ENCODE measurements at regions not wholly inside any gene's neighbourhood (a gene's known extent, or its start where the extent isn't known, plus 50 kb on each side); places are given as distances from the start of the nearest gene placed in this dataset.

DNA sequence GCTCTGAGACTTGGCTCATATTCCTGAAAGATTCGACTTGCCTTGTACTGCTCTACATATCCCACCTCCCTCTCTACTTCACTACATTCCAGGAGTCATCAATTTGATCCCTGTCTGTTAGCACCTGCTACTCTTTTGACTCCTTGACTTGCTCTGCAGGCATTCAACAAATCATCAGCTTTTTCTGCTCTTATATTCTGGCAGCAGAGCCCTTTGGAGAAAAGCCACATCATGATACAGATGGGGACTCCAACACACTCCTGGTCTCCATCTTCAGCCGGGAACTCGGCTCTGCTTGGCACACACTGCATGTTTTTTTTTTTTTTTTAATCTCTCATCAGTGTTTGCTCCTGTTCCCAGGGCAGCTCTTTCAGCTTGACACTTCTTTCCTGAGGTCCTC, 293.2 kb upstream of the LCORL start:
- in situ Hi-C loops (cut with HindIII; ENCODE audit: low pct_unique_long_range_greater_than_20kb, low sequenced_read_pairs) = no loop called here
- no peak for DNase-seq (ENCODE audit: low read depth in 1 of 2, low spot score in 1 of 2)
- no peak for TF ChIP-seq JUND (IDR thresholded peaks at IDR 0.05; ENCODE audit: low read depth)

DNA sequence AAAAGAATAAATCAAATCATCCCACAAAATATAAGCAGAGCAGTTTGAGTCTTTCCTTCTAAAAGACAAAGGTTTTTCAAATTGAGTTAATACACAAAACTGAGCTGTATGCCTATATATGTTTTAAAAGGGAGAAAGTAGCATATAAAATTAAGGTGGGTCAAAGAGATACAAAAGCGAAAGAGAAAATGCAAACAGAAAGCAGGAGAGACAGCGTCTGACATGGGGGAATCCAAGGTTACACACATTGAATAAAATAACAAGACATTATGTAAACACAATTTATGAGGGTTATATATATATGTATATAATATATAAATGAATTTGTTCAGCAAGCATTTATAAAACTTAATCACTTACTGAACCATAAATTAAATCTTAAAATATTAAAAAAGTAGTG, 276.1 kb upstream of the LCORL start:
- in situ Hi-C loops (cut with HindIII; ENCODE audit: low pct_unique_long_range_greater_than_20kb, low sequenced_read_pairs) = no loop called here
- DNase-seq (ENCODE audit: low read depth in 1 of 2, low spot score in 1 of 2) = no peak
- no peak for TF ChIP-seq JUND (IDR thresholded peaks at IDR 0.05; ENCODE audit: low read depth)

DNA sequence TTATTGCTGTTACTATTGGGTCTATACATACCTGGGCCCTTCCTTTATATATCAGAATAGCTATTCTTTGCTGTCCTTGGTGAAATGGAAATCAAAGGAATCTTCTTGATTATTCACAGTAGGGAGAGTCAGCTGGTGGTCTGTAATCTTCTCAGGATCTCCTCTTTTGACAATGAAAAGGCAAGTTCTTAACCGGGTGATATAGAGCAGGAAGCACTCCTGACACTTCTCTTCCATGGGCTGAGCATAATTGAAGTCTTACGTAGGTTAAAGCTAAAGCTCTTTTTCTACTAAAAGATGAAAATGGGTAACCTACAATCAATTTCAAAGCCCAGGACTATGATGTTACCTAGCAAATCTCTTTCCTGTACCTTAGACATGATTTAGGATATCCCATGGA, 274.9 kb upstream of the LCORL start:
- in situ Hi-C loops (cut with HindIII; ENCODE audit: low pct_unique_long_range_greater_than_20kb, low sequenced_read_pairs) = no loop called here
- DNase-seq (ENCODE audit: low read depth in 1 of 2, low spot score in 1 of 2) = no peak
- TF ChIP-seq JUND (IDR thresholded peaks at IDR 0.05; ENCODE audit: low read depth) = no peak

DNA sequence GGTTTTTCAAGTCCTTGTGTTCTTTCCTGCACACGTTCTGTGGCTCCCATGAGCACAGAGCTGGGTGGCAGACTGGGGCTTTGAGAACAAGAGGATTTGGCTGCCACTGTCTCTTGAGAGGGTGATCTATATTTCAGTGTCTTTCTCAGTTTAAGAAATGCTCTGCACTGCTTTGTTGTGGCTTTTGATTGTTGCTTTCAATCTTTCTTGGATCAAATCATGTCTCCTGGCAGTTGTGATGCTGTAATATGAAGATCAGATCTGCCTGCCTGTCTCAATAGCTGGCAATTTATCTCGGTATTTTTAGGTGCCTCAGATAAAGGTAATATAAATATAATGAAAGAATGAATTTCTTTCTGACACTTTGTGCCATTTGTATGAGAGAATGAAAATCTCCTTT, 273.3 kb upstream of the LCORL start:
- in situ Hi-C loops (cut with HindIII; ENCODE audit: low pct_unique_long_range_greater_than_20kb, low sequenced_read_pairs) = no loop called here
- no peak for TF ChIP-seq JUND (IDR thresholded peaks at IDR 0.05; ENCODE audit: low read depth)
- DNase-seq (ENCODE audit: low read depth in 1 of 2, low spot score in 1 of 2) = no peak

DNA sequence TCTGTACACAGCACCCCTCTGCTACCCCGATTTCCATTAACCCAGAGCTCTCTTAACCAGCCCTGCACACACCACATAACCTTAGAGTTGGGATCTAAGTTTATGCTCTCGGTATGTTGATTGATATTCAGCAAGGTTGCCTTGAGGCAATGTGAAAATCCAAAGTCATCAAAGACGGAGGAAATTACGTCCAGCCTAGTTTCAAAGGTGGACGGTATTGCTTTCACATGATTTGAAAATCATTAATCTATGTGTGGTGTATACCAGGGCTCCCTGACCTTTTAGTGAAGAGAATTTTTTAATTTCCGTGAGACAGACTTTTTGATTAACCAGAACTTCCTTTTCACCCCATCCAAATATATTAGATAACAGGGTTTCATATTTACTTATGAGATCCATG, 272.5 kb upstream of the LCORL start:
- no peak for TF ChIP-seq JUND (IDR thresholded peaks at IDR 0.05; ENCODE audit: low read depth)
- in situ Hi-C loops (cut with HindIII; ENCODE audit: low pct_unique_long_range_greater_than_20kb, low sequenced_read_pairs) = no loop called here
- DNase-seq (ENCODE audit: low read depth in 1 of 2, low spot score in 1 of 2) = no peak

DNA sequence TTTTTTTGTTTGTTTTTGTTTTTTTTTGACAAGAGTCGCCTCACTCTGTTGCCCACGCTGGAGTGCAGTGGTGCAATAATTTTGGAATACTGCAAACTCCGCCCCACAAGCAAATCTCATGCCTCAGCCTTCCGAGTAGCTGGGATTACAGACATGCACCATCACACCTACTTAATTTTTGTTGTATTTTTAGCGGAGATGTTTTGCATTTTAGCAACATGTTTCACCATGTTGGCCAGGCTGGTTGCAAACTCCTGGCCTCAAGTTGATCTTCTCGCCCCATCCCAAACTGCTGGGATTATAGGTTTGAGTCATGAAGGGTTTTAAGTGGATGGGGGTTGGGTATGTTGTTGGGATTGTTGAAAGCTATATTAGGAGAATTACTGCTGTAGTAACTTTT, 270.9 kb upstream of the LCORL start:
- no peak for TF ChIP-seq JUND (IDR thresholded peaks at IDR 0.05; ENCODE audit: low read depth)
- in situ Hi-C loops (cut with HindIII; ENCODE audit: low pct_unique_long_range_greater_than_20kb, low sequenced_read_pairs) = no loop called here
- DNase-seq (ENCODE audit: low read depth in 1 of 2, low spot score in 1 of 2) = no peak

DNA sequence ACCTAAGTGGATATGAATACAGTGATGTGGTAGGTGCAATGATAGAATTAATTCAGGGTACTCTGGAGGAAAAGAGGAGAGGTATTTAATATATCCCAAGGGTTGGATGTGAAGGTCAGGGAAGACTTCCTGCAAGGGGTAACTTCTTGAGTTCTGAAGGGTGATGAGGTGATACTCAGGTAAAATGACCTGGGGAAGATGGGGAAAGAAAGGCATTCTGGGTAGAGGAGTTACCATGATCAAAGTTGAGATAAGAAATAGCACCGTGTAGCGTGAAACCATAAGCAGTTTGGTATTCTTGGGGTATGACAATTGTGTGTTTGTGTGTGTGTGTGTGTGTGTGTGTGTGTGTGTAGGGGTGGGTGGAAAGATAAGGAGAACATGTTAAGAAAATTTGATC, 270.4 kb upstream of the LCORL start:
- no peak for TF ChIP-seq JUND (IDR thresholded peaks at IDR 0.05; ENCODE audit: low read depth)
- in situ Hi-C loops (cut with HindIII; ENCODE audit: low pct_unique_long_range_greater_than_20kb, low sequenced_read_pairs) = no loop called here
- DNase-seq (ENCODE audit: low read depth in 1 of 2, low spot score in 1 of 2) = no peak

DNA sequence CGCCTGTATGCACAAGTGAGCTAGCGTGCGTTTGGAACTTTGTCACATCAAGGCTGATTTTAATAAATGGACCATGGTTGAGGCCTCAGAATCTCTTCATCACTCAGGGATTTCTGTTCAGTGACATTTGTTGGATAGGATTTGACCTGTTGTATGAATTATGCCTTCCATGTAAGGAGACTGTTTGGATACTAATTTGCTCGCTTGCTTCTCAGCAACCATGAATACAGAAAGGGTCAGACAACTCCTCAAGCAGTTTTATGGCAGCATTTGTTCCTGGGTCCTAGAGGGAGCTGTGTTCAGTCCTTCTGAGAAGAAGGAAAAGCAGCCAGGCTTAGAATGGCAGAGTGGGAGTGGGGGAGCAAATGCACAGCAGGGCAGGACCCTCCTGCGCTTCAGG, 269.7 kb upstream of the LCORL start:
- no peak for TF ChIP-seq JUND (IDR thresholded peaks at IDR 0.05; ENCODE audit: low read depth)
- in situ Hi-C loops (cut with HindIII; ENCODE audit: low pct_unique_long_range_greater_than_20kb, low sequenced_read_pairs) = no loop called here
- no peak for DNase-seq (ENCODE audit: low read depth in 1 of 2, low spot score in 1 of 2)

DNA sequence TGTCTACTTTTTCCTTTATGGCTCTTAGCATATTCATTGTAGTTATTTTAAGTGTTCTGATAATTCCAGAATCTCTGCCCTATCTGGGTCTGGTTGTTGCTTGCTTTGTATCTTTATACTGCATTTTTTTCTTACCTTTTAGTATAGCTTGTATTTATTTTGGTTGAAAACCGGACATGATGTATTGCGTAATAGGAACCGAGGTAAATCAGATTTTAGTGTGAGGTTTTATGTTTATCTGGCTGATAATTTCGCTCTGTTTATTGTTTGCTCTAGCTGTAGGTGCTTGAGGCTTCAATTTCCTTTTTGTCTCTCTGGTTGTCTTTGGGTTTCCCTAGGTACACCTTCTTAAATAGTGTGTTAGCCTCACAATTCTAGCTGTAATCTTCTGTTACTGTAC, 263.8 kb upstream of the LCORL start:
- in situ Hi-C loops (cut with HindIII; ENCODE audit: low pct_unique_long_range_greater_than_20kb, low sequenced_read_pairs) = no loop called here
- no peak for TF ChIP-seq JUND (IDR thresholded peaks at IDR 0.05; ENCODE audit: low read depth)
- DNase-seq (ENCODE audit: low read depth in 1 of 2, low spot score in 1 of 2) = no peak

DNA sequence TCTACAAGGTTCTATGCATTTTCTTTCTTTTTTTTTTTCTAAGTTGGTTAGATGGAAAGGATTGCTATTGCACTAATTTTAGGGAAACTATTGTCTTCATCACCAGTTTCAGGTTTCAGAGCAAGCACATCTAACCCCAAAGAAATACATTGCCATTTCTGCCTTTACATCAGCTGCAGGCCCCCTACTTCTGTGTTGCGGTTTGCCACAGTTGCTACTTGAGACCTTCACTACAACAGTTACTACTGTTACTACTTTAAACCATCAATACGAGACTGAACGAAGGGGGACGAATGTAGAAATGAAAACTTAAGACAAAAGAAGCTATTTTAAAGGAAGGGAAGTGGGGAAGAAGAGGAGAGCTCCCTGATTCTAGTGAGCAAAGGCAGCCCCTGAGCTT, 256.7 kb upstream of the LCORL start:
- no peak for TF ChIP-seq JUND (IDR thresholded peaks at IDR 0.05; ENCODE audit: low read depth)
- no peak for DNase-seq (ENCODE audit: low read depth in 1 of 2, low spot score in 1 of 2)
- in situ Hi-C loops (cut with HindIII; ENCODE audit: low pct_unique_long_range_greater_than_20kb, low sequenced_read_pairs) = no loop called here

DNA sequence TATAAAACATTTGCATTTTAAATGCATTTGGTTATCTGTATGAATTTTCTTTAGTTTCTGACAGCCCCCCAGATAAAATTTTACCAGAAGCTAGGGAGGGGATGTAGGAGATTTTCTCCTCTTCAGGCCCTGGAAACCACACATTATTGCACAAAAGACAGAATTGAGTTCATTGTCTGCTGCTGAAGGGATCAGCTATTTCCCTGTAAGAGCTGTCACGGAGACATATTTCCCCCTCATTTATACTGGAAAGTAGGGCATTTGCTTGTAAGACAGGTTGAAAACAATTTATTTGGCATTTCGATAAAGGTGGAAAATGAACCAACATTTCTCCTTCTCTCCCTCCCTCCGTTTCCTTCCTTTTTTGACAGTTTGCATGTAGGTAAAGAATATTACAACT, 241.3 kb upstream of the LCORL start:
- in situ Hi-C loops (cut with HindIII; ENCODE audit: low pct_unique_long_range_greater_than_20kb, low sequenced_read_pairs) = no loop called here
- no peak for TF ChIP-seq JUND (IDR thresholded peaks at IDR 0.05; ENCODE audit: low read depth)
- no peak for DNase-seq (ENCODE audit: low read depth in 1 of 2, low spot score in 1 of 2)

DNA sequence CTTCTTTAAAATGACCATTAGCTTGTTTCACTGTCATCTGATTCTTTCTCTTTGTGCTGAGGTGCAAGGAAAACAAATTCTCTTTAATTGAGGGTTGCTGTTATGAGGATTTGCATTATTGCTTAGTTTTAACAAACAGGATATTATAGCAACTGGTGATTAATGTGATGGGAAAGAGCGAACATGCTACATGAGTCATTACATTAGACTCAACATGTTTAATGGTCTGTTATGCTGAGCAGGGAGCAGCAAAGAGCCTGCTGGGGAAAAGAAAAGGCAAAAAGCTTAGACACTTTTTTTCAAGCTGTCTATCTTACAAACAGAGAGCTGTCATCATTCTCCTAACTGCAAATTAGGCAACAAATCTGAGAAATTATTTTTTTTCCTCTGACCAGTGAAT, 230.5 kb upstream of the LCORL start:
- DNase-seq (ENCODE audit: low read depth in 1 of 2, low spot score in 1 of 2) = no peak
- in situ Hi-C loops (cut with HindIII; ENCODE audit: low pct_unique_long_range_greater_than_20kb, low sequenced_read_pairs) = no loop called here
- no peak for TF ChIP-seq JUND (IDR thresholded peaks at IDR 0.05; ENCODE audit: low read depth)

DNA sequence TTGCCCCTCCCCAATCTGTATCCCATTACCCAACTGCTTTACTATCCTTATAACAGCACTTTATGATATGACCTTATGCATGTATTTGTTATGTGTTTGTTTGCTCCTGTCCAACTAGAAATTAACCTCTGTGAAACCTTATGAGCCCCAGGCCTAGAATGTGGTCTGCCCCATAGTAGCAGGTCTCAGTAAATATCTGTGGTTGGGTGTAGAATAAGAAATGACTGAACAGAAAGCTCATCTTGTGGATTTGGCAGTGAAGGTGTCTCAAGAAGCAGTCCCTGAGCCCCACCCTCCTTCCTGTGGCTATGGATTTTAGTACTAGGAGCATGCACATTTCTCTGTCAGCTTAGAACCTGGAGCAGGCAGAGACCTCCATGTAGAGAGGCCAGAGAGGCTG, 229.0 kb upstream of the LCORL start:
- in situ Hi-C loops (cut with HindIII; ENCODE audit: low pct_unique_long_range_greater_than_20kb, low sequenced_read_pairs) = no loop called here
- no peak for TF ChIP-seq JUND (IDR thresholded peaks at IDR 0.05; ENCODE audit: low read depth)
- no peak for DNase-seq (ENCODE audit: low read depth in 1 of 2, low spot score in 1 of 2)

DNA sequence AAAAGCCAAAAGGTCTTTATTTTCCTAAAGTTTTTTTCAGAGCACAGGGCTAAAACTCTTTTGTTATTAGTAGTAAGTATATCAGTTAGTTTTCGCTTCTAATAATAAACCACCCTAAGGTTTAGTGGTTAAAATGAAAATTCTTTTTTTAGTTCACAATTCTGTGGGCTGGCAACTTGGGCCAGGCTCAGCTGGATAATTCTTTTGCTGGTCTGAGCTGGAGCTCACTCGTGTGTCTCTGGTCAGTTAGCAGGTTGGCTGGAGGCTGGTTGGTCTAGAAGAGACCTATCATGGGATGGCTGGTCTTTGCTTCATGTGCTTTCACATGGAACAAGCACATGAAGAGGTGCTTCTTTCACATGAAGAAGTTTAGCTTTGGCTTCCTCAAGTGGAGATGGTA, 227.1 kb upstream of the LCORL start:
- no peak for TF ChIP-seq JUND (IDR thresholded peaks at IDR 0.05; ENCODE audit: low read depth)
- no peak for DNase-seq (ENCODE audit: low read depth in 1 of 2, low spot score in 1 of 2)
- in situ Hi-C loops (cut with HindIII; ENCODE audit: low pct_unique_long_range_greater_than_20kb, low sequenced_read_pairs) = no loop called here

DNA sequence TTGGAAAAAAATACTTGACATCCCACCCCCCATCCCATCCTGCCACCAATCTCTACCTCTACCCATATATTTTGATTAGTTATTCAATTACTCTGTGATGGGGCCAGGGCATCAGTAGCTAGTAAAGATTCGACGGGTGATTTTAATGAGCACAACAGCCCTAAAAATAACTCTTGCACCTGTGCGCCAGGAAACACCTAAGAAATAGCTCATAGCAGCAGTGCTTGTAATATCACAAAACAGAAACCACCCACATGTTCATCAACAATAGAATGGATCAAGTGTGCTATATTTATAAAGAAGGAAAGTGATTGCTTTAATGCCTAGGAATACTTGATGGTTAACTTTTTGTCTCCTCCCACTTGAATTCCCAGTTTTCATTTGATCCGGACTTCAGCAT, 225.6 kb upstream of the LCORL start:
- in situ Hi-C loops (cut with HindIII; ENCODE audit: low pct_unique_long_range_greater_than_20kb, low sequenced_read_pairs) = no loop called here
- no peak for TF ChIP-seq JUND (IDR thresholded peaks at IDR 0.05; ENCODE audit: low read depth)
- DNase-seq (ENCODE audit: low read depth in 1 of 2, low spot score in 1 of 2) = no peak

All from T47D (cell line).